Activated CD8-positive, alpha-beta T cell treated with anti-CD3 and anti-CD28 coated beads, Interleukin-2, amount 10 ng/mL, durations not matched to agents 7 days and 5 days (primary cell): ENCODE measurements at regions not wholly inside any gene's neighbourhood (a gene's known extent, or its start where the extent isn't known, plus 50 kb on each side); places are given as distances from the start of the nearest gene placed in this dataset.

Source experiments
- ATAC-seq: fragments of 150-1000 bp; cut with Tn5 transposase; one replicate; pipeline ENCODE4 v1.10.0; 2021; ENCODE audit warnings: moderate library complexity
- CTCF ChIA-PET: fragments of 350-600 bp; sonication (Branson Sonifier 250); formaldehyde crosslinking; loops from one replicate; lab custom pipeline; 2021; ENCODE audit warnings: antibody characterized with exemption; lab: Charles Lee
- POLR2A ChIA-PET: fragments of 350-600 bp; sonication (Branson Sonifier 250); formaldehyde crosslinking; loops from one replicate; lab custom pipeline; 2021; ENCODE audit warnings: antibody characterized with exemption; lab: Charles Lee
- DNase-seq: peaks from one replicate; pipeline ENCODE4 v3.0.0-alpha.2; 2020
- H3K27ac Mint-ChIP-seq: one replicate; pipeline ENCODE4 v1.8.0; 2021; ENCODE audit warnings: mild to moderate bottlenecking, mixed read lengths
- H3K27me3 Mint-ChIP-seq: one replicate; pipeline ENCODE4 v1.8.0; 2021; ENCODE audit warnings: low read depth, mixed read lengths
- H3K36me3 Mint-ChIP-seq: one replicate; pipeline ENCODE4 v1.8.0; 2021; ENCODE audit warnings: low read depth, mixed read lengths
- H3K4me1 Mint-ChIP-seq: one replicate; pipeline ENCODE4 v1.8.0; 2021; ENCODE audit warnings: low read depth, mixed read lengths
- H3K4me3 Mint-ChIP-seq: one replicate; pipeline ENCODE4 v1.8.0; 2021; ENCODE audit warnings: mild to moderate bottlenecking, mixed read lengths
- H3K9me3 Mint-ChIP-seq: one replicate; pipeline ENCODE4 v1.8.0; 2022; ENCODE audit warnings: mixed read lengths; ENCODE audit not compliant: insufficient read depth

- Mint-ChIP-seq H3K27me3 (peaks cover 13% of the 10 kb centered on the region), H3K27ac (no peak overlapping the region), H3K9me3 (no peaks in the 10 kb centered on the region), H3K4me1 (peaks cover 19% of the 10 kb centered on the region), H3K4me3 (no peak overlapping the region), H3K36me3 (no peaks in the 10 kb centered on the region)
- DNase-seq: no peak
- ChIA-PET POLR2A (no interaction called here), CTCF (interaction anchor here (1.0 to 4.3 kb wide), 9 partner anchors 8 to 180 kb away, joined by 3 to 18 read pairs (median 4); no protein-coding TSS in a partner anchor)
- ATAC-seq: no peak
Observed at GRCh38 chr1:101317590-101317989, 80.8 kb downstream of the S1PR1 start.

- CTCF ChIA-PET: interaction anchor here (2.1 to 3.5 kb wide), 3 partner anchors 11 to 34 kb away, joined by 6 to 30 read pairs (median 9); no protein-coding TSS in a partner anchor
- Mint-ChIP-seq H3K27ac (no peak overlapping the region), H3K9me3 (no peaks in the 10 kb centered on the region), H3K36me3 (no peaks in the 10 kb centered on the region), H3K4me3 (no peak overlapping the region), H3K27me3 (peaks cover 8% of the 10 kb centered on the region), H3K4me1 (no peaks in the 10 kb centered on the region)
- DNase-seq: no peak
- POLR2A ChIA-PET: interaction anchor here (1.3 kb wide), 1 partner anchor 14 kb away, joined by 8 read pairs; no protein-coding TSS in a partner anchor
- no peak for ATAC-seq
Observed at GRCh38 chr1:101323535-101323934, 86.7 kb downstream of the S1PR1 start.

DNA sequence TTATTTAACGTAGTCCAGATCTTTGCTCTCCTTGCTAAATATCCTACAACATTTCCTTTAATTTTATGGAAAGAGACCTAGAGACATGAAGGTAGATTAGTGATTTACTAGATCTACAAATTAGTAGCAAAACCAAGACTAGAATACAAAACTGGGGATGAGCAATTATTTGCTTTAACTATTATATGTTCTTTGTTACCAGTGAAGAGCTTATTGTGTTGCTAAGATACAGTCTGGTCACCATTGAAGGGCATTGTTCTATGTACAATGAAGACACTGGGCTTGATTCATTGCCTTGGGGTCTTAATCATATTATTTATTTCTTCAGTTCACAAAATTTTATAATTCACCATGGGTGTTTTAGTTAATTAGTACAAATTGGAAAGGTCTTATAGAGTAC, 88.3 kb downstream of the S1PR1 start:
- Mint-ChIP-seq H3K4me3 (no peak overlapping the region), H3K36me3 (no peaks in the 10 kb centered on the region), H3K9me3 (no peaks in the 10 kb centered on the region), H3K27me3 (peaks cover 6% of the 10 kb centered on the region), H3K27ac (no peak overlapping the region), H3K4me1 (no peaks in the 10 kb centered on the region)
- ChIA-PET CTCF (interaction anchor here (2.6 kb wide), 1 partner anchor 32 kb away, joined by 9 read pairs; no protein-coding TSS in a partner anchor), POLR2A (no interaction called here)
- ATAC-seq (no peak), DNase-seq (no peak)

- Mint-ChIP-seq H3K4me3 (no peak overlapping the region), H3K27ac (no peak overlapping the region), H3K27me3 (peaks cover 2% of the 10 kb centered on the region), H3K36me3 (no peaks in the 10 kb centered on the region), H3K9me3 (no peaks in the 10 kb centered on the region), H3K4me1 (peaks cover 18% of the 10 kb centered on the region)
- ChIA-PET POLR2A (no interaction called here), CTCF (interaction anchor here (2.0 to 2.6 kb wide), 2 partner anchors 21 to 27 kb away, joined by 9 to 15 read pairs; no protein-coding TSS in a partner anchor)
- ATAC-seq (no peak), DNase-seq (no peak)
Observed at GRCh38 chr1:101330427-101331130, 93.8 kb downstream of the S1PR1 start.

DNA sequence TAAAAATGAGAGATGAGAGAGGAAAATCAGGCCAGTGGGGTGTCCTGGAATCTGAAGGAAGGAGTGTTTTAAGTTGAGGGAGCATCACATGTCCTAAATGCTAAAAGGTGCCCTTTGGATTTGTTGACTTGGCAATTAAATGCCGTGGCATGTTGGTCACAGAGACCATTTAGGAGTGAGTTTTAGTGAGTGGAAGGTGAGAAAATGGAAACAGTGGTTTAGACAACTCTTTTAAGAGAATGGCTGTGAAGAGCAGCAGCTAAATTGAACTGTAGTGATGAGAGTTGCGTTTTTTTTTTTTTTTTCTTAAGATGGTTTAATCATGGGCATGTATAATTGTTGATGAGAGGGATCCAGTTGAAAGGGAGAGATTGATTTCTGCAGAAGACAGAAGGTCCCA, 95.0 kb downstream of the S1PR1 start:
- DNase-seq: no peak
- Mint-ChIP-seq H3K36me3 (no peaks in the 10 kb centered on the region), H3K9me3 (no peaks in the 10 kb centered on the region), H3K27ac (no peak overlapping the region), H3K4me1 (peaks cover 18% of the 10 kb centered on the region), H3K27me3 (no peaks in the 10 kb centered on the region), H3K4me3 (no peak overlapping the region)
- ChIA-PET POLR2A (no interaction called here), CTCF (no interaction called here)
- no peak for ATAC-seq

GRCh38 chr1:101332633-101333032, 95.8 kb downstream of the S1PR1 start:
- POLR2A ChIA-PET: no interaction called here
- H3K27me3 Mint-ChIP-seq: no peaks in the 10 kb centered on the region
- no peak overlapping the region for H3K4me3 Mint-ChIP-seq
- no peaks in the 10 kb centered on the region for H3K9me3 Mint-ChIP-seq
- DNase-seq (no peak), ATAC-seq (no peak)
- CTCF ChIA-PET: no interaction called here
- H3K36me3 Mint-ChIP-seq: no peaks in the 10 kb centered on the region
- H3K27ac Mint-ChIP-seq: no peak overlapping the region
- H3K4me1 Mint-ChIP-seq: peaks cover 18% of the 10 kb centered on the region

DNA sequence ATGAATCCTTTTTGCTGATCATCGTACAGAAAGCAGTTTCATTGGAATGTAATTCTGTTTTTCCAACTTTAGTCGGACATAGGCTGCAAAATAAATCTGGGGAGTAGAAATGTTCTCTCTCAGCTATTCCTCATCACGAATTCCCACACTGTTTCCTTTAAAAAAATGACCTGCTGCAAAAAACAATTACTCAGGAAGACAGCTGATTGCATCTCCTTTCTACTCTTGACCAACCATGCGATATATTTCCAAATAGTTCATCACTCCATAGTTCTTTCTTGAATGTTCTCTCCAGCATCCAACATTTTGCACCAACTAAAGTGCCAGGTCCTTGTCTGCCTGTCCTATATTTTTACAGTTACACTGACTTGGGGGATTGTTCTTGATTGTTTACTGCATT, 96.4 kb downstream of the S1PR1 start:
- no peaks in the 10 kb centered on the region for H3K36me3 Mint-ChIP-seq
- no peaks in the 10 kb centered on the region for H3K9me3 Mint-ChIP-seq
- no peak overlapping the region for H3K27ac Mint-ChIP-seq
- no peak for DNase-seq
- ATAC-seq: no peak
- peaks cover 18% of the 10 kb centered on the region for H3K4me1 Mint-ChIP-seq
- H3K4me3 Mint-ChIP-seq: no peak overlapping the region
- ChIA-PET POLR2A (no interaction called here), CTCF (interaction anchor here (1.8 kb wide), 1 partner anchor 24 kb away, joined by 6 read pairs; no protein-coding TSS in a partner anchor)
- H3K27me3 Mint-ChIP-seq: no peaks in the 10 kb centered on the region

DNA sequence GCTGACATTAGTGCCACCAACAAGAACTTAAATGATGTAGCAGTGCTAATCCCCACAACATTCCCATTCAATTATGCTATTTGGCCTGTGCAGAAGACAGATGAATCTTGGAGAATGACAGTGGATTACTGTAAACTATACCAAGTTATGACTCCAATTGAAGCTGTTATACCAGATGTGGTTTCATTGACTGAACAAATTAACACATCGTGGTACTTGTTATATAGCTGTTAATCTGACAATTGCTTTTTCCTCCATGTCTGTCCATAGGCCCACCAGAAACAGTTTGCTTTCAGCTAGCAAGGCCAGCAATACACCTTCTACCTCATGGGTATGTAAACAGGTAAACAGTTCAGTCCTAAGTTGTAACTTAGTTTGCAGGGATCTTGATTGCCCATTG, 101.1 kb downstream of the S1PR1 start:
- CTCF ChIA-PET: interaction anchor here (1.1 to 1.8 kb wide), 5 partner anchors 10 to 28 kb away, joined by 3 to 13 read pairs (median 6); no protein-coding TSS in a partner anchor
- H3K27me3 Mint-ChIP-seq: no peaks in the 10 kb centered on the region

DNA sequence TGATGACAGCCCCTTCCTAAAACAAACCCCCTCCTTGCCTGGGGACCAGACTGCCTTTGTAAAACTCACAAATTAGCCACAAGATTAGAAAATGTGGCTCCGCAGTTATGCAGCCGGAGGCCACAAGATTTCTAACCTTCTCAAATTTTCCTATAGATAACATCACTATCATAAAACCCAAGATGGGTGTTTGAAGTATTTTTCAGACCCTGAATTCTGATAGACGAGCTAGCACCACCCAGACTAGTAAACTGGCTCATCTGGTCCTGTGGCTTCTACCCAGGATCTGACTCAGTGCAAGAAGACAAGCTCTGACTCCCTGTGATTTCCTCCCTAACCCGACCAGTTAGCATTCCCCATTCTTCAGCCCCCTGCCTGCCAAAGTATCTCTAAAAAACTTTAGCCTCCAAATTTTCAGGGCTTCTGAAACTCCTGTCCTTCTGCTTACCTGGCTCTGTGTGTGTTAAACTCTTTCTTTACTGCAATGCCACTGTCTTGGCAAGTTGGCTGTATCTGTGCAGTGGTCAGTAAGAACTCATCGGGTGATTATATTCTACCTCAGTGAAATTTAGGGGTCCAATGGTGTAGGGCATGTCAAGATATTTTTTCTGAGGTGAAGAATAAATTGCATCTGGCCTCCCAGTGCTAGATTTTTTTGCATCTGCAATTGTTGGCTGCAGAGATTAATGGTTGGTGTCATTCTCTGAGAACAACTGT, 102.1 kb downstream of the S1PR1 start:
- peak; percentile 64 for ATAC-seq

More for the DNA sequence above, 101.1 kb downstream of the S1PR1 start:
- no peaks in the 10 kb centered on the region for H3K9me3 Mint-ChIP-seq
- DNase-seq (no peak), ATAC-seq (no peak)
- peaks cover 12% of the 10 kb centered on the region for H3K4me1 Mint-ChIP-seq
- no peak overlapping the region for H3K4me3 Mint-ChIP-seq
- H3K27ac Mint-ChIP-seq: no peak overlapping the region
- POLR2A ChIA-PET: interaction anchor here (1.7 kb wide), 1 partner anchor 28 kb away, joined by 4 read pairs; no protein-coding TSS in a partner anchor
- peaks cover 5% of the 10 kb centered on the region for H3K36me3 Mint-ChIP-seq

GRCh38 chr1:101344745-101345144, 107.9 kb downstream of the S1PR1 start:
- DNase-seq (no peak), ATAC-seq (no peak)
- ChIA-PET CTCF (interaction anchor here (0.7 to 3.8 kb wide), 5 partner anchors 11 to 36 kb away, joined by 3 to 26 read pairs (median 10); no protein-coding TSS in a partner anchor), POLR2A (no interaction called here)
- Mint-ChIP-seq H3K36me3 (peaks cover 19% of the 10 kb centered on the region), H3K27ac (no peak overlapping the region), H3K9me3 (no peaks in the 10 kb centered on the region), H3K4me3 (no peak overlapping the region), H3K27me3 (no peaks in the 10 kb centered on the region), H3K4me1 (peaks cover 38% of the 10 kb centered on the region)

More for the DNA sequence above, 102.1 kb downstream of the S1PR1 start:
- Mint-ChIP-seq H3K27me3 (no peaks in the 10 kb centered on the region), H3K9me3 (no peaks in the 10 kb centered on the region), H3K27ac (no peak overlapping the region), H3K4me1 (peaks cover 7% of the 10 kb centered on the region), H3K4me3 (no peak overlapping the region), H3K36me3 (peaks cover 10% of the 10 kb centered on the region)
- POLR2A ChIA-PET: interaction anchor here (1.7 kb wide), 1 partner anchor 29 kb away, joined by 4 read pairs; no protein-coding TSS in a partner anchor
- CTCF ChIA-PET: interaction anchor here (1.1 to 1.8 kb wide), 5 partner anchors 11 to 29 kb away, joined by 3 to 13 read pairs (median 6); no protein-coding TSS in a partner anchor
- DNase-seq: no peak

- ATAC-seq: peak; percentile 44
- Mint-ChIP-seq H3K27ac (peak overlapping the region; percentile 84), H3K4me1 (peaks cover 40% of the 10 kb centered on the region), H3K27me3 (no peaks in the 10 kb centered on the region), H3K4me3 (peak overlapping the region; percentile 70), H3K9me3 (no peaks in the 10 kb centered on the region), H3K36me3 (peaks cover 19% of the 10 kb centered on the region)
- POLR2A ChIA-PET: interaction anchor here (0.6 kb wide), 1 partner anchor 452 kb away, joined by 3 read pairs; no protein-coding TSS in a partner anchor
- CTCF ChIA-PET: interaction anchor here (1.1 to 3.8 kb wide), 3 partner anchors 11 to 37 kb away, joined by 4 to 26 read pairs (median 12); no protein-coding TSS in a partner anchor
- DNase-seq: no peak
Observed at GRCh38 chr1:101346419-101346818, 109.6 kb downstream of the S1PR1 start.
